Right lobe of liver (tissue), 4 donors: ENCODE measurements at regions not wholly inside any gene's neighbourhood (a gene's known extent, or its start where the extent isn't known, plus 50 kb on each side); places are given as distances from the start of the nearest gene placed in this dataset.

Experiments used
- CTCF ChIP-seq, 4 donors: fragments of 200-600 bp in 3 of 4; fragments of 450-650 bp in 1 of 4; IDR thresholded peaks; one replicate each; pipeline versions ENCODE4 v1.5.1 to v1.8.0; 2016 to 2022; ENCODE audit warnings: antibody characterized with exemption in 4 of 4, mild to moderate bottlenecking in 2 of 4
- POLR2A ChIP-seq: fragments of 450-650 bp; IDR thresholded peaks from one replicate; pipeline ENCODE4 v1.6.1; 2017; ENCODE audit warnings: antibody characterized with exemption, mild to moderate bottlenecking
- donor health status: DM: no; HTN: no; CAD: no.
- donor health status: DM: no; HTN: no; CAD: no.
- donor health status: DM: no; HTN: yes; CAD: no.

GRCh38 chr3:145767909-145768308 is 393.1 kb downstream of the PLOD2 start:
- TF ChIP-seq CTCF (IDR thresholded peaks at IDR 0.05) (peak; percentile 22 to 34 (median 30)), POLR2A (no peak)
